ENCODE measurements at regions not wholly inside any gene's neighbourhood (a gene's known extent, or its start where the extent isn't known, plus 50 kb on each side); places are given as distances from the start of the nearest gene placed in this dataset.

DNA sequence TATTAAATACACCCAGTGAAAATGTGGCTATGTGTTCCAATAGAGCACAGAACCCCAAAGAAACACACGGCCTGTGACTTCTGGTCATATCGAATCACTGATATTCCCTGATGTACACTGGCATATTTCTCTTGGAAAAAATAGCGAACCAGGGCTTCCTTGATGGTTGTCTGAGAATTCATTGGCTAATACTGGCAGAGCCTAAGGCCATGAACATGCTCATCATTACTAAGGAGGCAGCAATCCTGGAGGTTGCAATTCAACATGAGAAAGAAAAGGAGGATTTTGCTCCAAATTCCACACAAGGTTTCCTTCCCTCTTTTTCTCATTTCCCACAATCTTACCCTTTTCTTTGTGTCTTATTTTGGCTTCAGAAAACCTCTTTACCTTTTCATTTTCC is 212.9 kb upstream of the HMGA2 start:
- TF ChIP-seq, protein P1, sequence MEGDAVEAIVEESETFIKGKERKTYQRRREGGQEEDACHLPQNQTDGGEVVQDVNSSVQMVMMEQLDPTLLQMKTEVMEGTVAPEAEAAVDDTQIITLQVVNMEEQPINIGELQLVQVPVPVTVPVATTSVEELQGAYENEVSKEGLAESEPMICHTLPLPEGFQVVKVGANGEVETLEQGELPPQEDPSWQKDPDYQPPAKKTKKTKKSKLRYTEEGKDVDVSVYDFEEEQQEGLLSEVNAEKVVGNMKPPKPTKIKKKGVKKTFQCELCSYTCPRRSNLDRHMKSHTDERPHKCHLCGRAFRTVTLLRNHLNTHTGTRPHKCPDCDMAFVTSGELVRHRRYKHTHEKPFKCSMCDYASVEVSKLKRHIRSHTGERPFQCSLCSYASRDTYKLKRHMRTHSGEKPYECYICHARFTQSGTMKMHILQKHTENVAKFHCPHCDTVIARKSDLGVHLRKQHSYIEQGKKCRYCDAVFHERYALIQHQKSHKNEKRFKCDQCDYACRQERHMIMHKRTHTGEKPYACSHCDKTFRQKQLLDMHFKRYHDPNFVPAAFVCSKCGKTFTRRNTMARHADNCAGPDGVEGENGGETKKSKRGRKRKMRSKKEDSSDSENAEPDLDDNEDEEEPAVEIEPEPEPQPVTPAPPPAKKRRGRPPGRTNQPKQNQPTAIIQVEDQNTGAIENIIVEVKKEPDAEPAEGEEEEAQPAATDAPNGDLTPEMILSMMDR (conservative IDR thresholded peaks at IDR 0.05) = no peak
- Mint-ChIP-seq H3K4me1 (no peaks in the 10 kb centered on the region), H3K27me3 (ENCODE audit: low read depth) (no peaks in the 10 kb centered on the region), H3K27ac (ENCODE audit: unreplicated experiment) (no peak overlapping the region), H3K4me3 (no peak overlapping the region), H3K9me3 (peaks cover 3% of the 10 kb centered on the region), H3K36me3 (ENCODE audit: low read depth) (no peaks in the 10 kb centered on the region)
- no peak for DNase-seq (ENCODE audit: low read depth, low spot score)

GRCh38 chr12:65612440-65612839 is 211.8 kb upstream of the HMGA2 start:
- Mint-ChIP-seq H3K4me1 (no peaks in the 10 kb centered on the region), H3K27me3 (ENCODE audit: low read depth) (no peaks in the 10 kb centered on the region), H3K27ac (ENCODE audit: unreplicated experiment) (no peak overlapping the region), H3K36me3 (ENCODE audit: low read depth) (no peaks in the 10 kb centered on the region), H3K9me3 (peaks cover 5% of the 10 kb centered on the region), H3K4me3 (no peak overlapping the region)
- DNase-seq (ENCODE audit: low read depth, low spot score) = no peak
- TF ChIP-seq, protein P1 (conservative IDR thresholded peaks at IDR 0.05) = no peak

- Mint-ChIP-seq H3K4me3 (no peak overlapping the region), H3K36me3 (ENCODE audit: low read depth) (no peaks in the 10 kb centered on the region), H3K9me3 (peaks cover 3% of the 10 kb centered on the region), H3K27me3 (ENCODE audit: low read depth) (no peaks in the 10 kb centered on the region), H3K4me1 (no peaks in the 10 kb centered on the region), H3K27ac (ENCODE audit: unreplicated experiment) (no peak overlapping the region)
- no peak for DNase-seq (ENCODE audit: low read depth, low spot score)
- TF ChIP-seq, protein P1 (conservative IDR thresholded peaks at IDR 0.05) = no peak
These were observed 210.6 kb upstream of the HMGA2 start for GRCh38 chr12:65613692-65614091.

DNA sequence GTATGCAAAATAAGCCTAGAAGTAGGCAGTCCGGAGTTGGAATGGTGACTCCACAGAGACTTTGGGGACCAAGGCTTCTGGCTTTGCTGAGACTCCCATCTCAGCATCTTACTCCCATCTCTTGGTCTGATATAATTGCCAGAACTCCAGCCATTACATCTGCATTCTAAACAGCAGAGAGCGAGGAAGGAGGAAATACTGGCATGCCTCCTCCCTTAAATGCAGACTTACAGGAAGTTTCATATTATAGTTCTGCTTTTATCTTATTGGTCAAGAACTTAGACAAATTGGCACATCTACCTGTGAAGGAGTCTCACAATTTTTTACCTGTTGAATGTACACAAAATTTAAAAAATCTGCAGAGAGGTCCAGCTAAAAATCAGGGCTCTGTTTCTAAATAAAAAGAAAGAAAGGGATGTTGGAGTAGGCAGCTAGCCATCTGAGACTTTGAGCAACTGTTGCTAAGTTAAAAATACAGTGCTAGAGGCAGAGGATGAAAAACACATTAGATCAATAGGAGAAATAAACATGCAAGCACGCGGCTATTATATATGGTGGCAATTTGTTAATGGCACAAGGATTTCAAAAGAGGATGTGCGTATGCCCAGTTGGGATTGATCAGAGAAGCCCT is 209.9 kb upstream of the HMGA2 start:
- no peak overlapping the region for H3K27ac Mint-ChIP-seq (ENCODE audit: unreplicated experiment)
- no peaks in the 10 kb centered on the region for H3K4me1 Mint-ChIP-seq
- peaks cover 3% of the 10 kb centered on the region for H3K9me3 Mint-ChIP-seq
- DNase-seq (ENCODE audit: low read depth, low spot score) = no peak
- no peaks in the 10 kb centered on the region for H3K36me3 Mint-ChIP-seq (ENCODE audit: low read depth)
- H3K4me3 Mint-ChIP-seq = no peak overlapping the region
- no peaks in the 10 kb centered on the region for H3K27me3 Mint-ChIP-seq (ENCODE audit: low read depth)
- TF ChIP-seq, protein P1 (conservative IDR thresholded peaks at IDR 0.05) = no peak

DNA sequence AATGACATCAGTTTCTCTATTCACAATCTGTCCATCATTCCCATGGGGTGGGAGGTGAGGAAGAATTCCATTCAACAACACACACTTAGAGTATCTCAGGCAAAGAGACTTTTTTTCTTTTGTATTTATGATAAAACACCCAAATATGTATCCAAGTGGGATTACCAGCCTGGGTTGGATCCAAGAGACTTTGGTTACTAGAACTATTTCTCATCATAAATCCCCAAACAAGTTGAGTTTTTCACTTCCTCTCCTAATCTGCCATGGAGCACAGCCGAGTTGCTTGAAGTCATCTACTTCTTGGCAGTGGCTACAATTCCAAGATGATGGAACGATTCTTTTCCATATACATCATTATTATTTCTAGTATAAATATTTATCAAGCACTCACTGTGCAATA is 209.2 kb upstream of the HMGA2 start:
- H3K4me3 Mint-ChIP-seq = no peak overlapping the region
- H3K9me3 Mint-ChIP-seq = peaks cover 3% of the 10 kb centered on the region

More for the DNA sequence above, 209.2 kb upstream of the HMGA2 start:
- no peaks in the 10 kb centered on the region for H3K27me3 Mint-ChIP-seq (ENCODE audit: low read depth)
- H3K4me1 Mint-ChIP-seq = no peaks in the 10 kb centered on the region
- H3K27ac Mint-ChIP-seq (ENCODE audit: unreplicated experiment) = no peak overlapping the region
- TF ChIP-seq, protein P1 (conservative IDR thresholded peaks at IDR 0.05) = no peak
- no peak for DNase-seq (ENCODE audit: low read depth, low spot score)
- no peaks in the 10 kb centered on the region for H3K36me3 Mint-ChIP-seq (ENCODE audit: low read depth)

Data from neural crest cell (in vitro differentiated cells).